ENCODE measurements at regions not wholly inside any gene's neighbourhood (a gene's known extent, or its start where the extent isn't known, plus 50 kb on each side); places are given as distances from the start of the nearest gene placed in this dataset.

GRCh38 chr6:156166093-156166492 is 611.1 kb upstream of the ARID1B start:
- TF ChIP-seq CTCF (IDR thresholded peaks at IDR 0.05; ENCODE audit: unreplicated experiment): no peak
- Mint-ChIP-seq H3K4me3 (no peak overlapping the region), H3K27ac (no peak overlapping the region), H3K36me3 (no peaks in the 10 kb centered on the region), H3K4me1 (peaks cover 21% of the 10 kb centered on the region), H3K27me3 (ENCODE audit: low read depth) (no peaks in the 10 kb centered on the region), H3K9me3 (no peaks in the 10 kb centered on the region)
- DNase-seq (ENCODE audit: low spot score in 2 of 2, unreplicated experiment in 2 of 2): no peak

- no peak overlapping the region for H3K27ac Mint-ChIP-seq
- no peak overlapping the region for H3K4me3 Mint-ChIP-seq
- DNase-seq (ENCODE audit: low spot score in 2 of 2, unreplicated experiment in 2 of 2): no peak
- H3K4me1 Mint-ChIP-seq: peaks cover 21% of the 10 kb centered on the region
- H3K36me3 Mint-ChIP-seq: no peaks in the 10 kb centered on the region
- H3K27me3 Mint-ChIP-seq (ENCODE audit: low read depth): no peaks in the 10 kb centered on the region
- H3K9me3 Mint-ChIP-seq: no peaks in the 10 kb centered on the region
- TF ChIP-seq CTCF (IDR thresholded peaks at IDR 0.05; ENCODE audit: unreplicated experiment): no peak
Observed at GRCh38 chr6:156164701-156165452, 612.3 kb upstream of the ARID1B start.

GRCh38 chr6:156163311-156163710 is 613.9 kb upstream of the ARID1B start:
- Mint-ChIP-seq H3K27me3 (ENCODE audit: low read depth) (no peaks in the 10 kb centered on the region), H3K9me3 (no peaks in the 10 kb centered on the region), H3K27ac (no peak overlapping the region), H3K4me3 (no peak overlapping the region), H3K36me3 (no peaks in the 10 kb centered on the region), H3K4me1 (peaks cover 21% of the 10 kb centered on the region)
- DNase-seq (ENCODE audit: low spot score in 2 of 2, unreplicated experiment in 2 of 2): no peak
- no peak for TF ChIP-seq CTCF (IDR thresholded peaks at IDR 0.05; ENCODE audit: unreplicated experiment)

- Mint-ChIP-seq H3K36me3 (no peaks in the 10 kb centered on the region), H3K9me3 (no peaks in the 10 kb centered on the region), H3K27me3 (ENCODE audit: low read depth) (no peaks in the 10 kb centered on the region), H3K4me3 (no peak overlapping the region), H3K27ac (no peak overlapping the region), H3K4me1 (peaks cover 6% of the 10 kb centered on the region)
- no peak for TF ChIP-seq CTCF (IDR thresholded peaks at IDR 0.05; ENCODE audit: unreplicated experiment)
- DNase-seq (ENCODE audit: low spot score in 2 of 2, unreplicated experiment in 2 of 2): no peak
Observed at GRCh38 chr6:156161471-156161870, 615.7 kb upstream of the ARID1B start.

- DNase-seq (ENCODE audit: low spot score in 2 of 2, unreplicated experiment in 2 of 2): no peak
- H3K27me3 Mint-ChIP-seq (ENCODE audit: low read depth): no peaks in the 10 kb centered on the region
- no peak overlapping the region for H3K4me3 Mint-ChIP-seq
- no peaks in the 10 kb centered on the region for H3K9me3 Mint-ChIP-seq
- no peak for TF ChIP-seq CTCF (IDR thresholded peaks at IDR 0.05; ENCODE audit: unreplicated experiment)
- peaks cover 6% of the 10 kb centered on the region for H3K4me1 Mint-ChIP-seq
- H3K27ac Mint-ChIP-seq: no peak overlapping the region
- no peaks in the 10 kb centered on the region for H3K36me3 Mint-ChIP-seq
Observed at GRCh38 chr6:156160795-156161165, 616.4 kb upstream of the ARID1B start.

All from mesothelial cell of epicardium (in vitro differentiated cells).